ENCODE measurements at regions not wholly inside any gene's neighbourhood (a gene's known extent, or its start where the extent isn't known, plus 50 kb on each side); places are given as distances from the start of the nearest gene placed in this dataset.

- H3K4ac ChIP-seq (replicated peaks; ENCODE audit: insufficient read length, low read depth, low read length): no peak overlapping the region
- ChIA-PET CTCF (ENCODE audit: partially characterized antibody) (interaction anchor here (1.0 kb wide), 1 partner anchor 289 kb away, joined by 3 read pairs; no protein-coding TSS in a partner anchor), POLR2A (ENCODE audit: partially characterized antibody) (no interaction called here)
- H3K23me2 ChIP-seq (ENCODE audit: low read depth, low read length): no peaks in the 10 kb centered on the region
- H3K79me2 ChIP-seq (ENCODE audit: control insufficient read depth in 1 of 2, insufficient read depth in 2 of 2, low read length in 2 of 2): no peaks in the 10 kb centered on the region
- H3K56ac ChIP-seq (replicated peaks; ENCODE audit: insufficient read length, low read depth, low read length): no peak overlapping the region
- peaks cover 5 to 10% of the 10 kb centered on the region in 2 experiments; a peak in 2 of 4 replicates for H3K9me3 ChIP-seq (ENCODE audit: insufficient read depth in 2 of 2, low read depth in 1 of 2, low read length in 1 of 2)
- no peak overlapping the region for H3K18ac ChIP-seq (ENCODE audit: extremely low read depth, low read length)
- H3K4me2 ChIP-seq (ENCODE audit: insufficient read depth in 1 of 2, low read depth in 2 of 2, low read length in 2 of 2): no peak overlapping the region
- no peak overlapping the region for H3K9ac ChIP-seq (replicated peaks in 1 of 4; ENCODE audit: extremely low read depth in 1 of 4, low read depth in 3 of 4, low read length in 3 of 4)
- H2AFZ ChIP-seq (ENCODE audit: low read length): no peak overlapping the region
- no peak overlapping the region for H2AK5ac ChIP-seq (ENCODE audit: low read depth, low read length)
- no peak overlapping the region for H2BK20ac ChIP-seq (ENCODE audit: low read length)
- WGBS, 2 experiments (ENCODE audit: extremely low coverage in 1 of 2, insufficient coverage in 1 of 2, insufficient read length in 1 of 2, insufficient replicate concordance in 2 of 2, low coverage in 1 of 2, low lambda C conversion rate in 2 of 2, missing lambda C conversion rate in 1 of 2): 100% methylated on average over 1 of the region's 1 CpG; no CpG with 5 or more reads in 1 of the 2 experiments
- TF ChIP-seq CTCF (IDR thresholded peaks at IDR 0.05; ENCODE audit: control extremely low read depth in 1 of 3, insufficient read depth in 1 of 3, low read depth in 1 of 3, low read length in 3 of 3): peak in 1 of 3 experiments; percentile 18; a peak in 1 of 4 replicates
- peak; percentile 41 to 53 for TF ChIP-seq RAD21 (IDR thresholded peaks at IDR 0.05 in 1 of 2, conservative IDR thresholded peaks at IDR 0.05 in 1 of 2; ENCODE audit: low read depth in 2 of 2, low read length in 2 of 2)
- TF ChIP-seq SRF (IDR thresholded peaks at IDR 0.05; ENCODE audit: low read depth, low read length): no peak
- TF ChIP-seq TCF12 (IDR thresholded peaks at IDR 0.05; ENCODE audit: low read depth, low read length): no peak
- no peak for TF ChIP-seq TAF7 (optimal IDR thresholded peaks at IDR 0.05; ENCODE audit: borderline replicate concordance, low read depth, low read length)
- H4K5ac ChIP-seq (ENCODE audit: insufficient read length, low read depth, low read length): no peak overlapping the region
- no peaks in the 10 kb centered on the region for H3K27me3 ChIP-seq (replicated peaks in 1 of 4; ENCODE audit: control insufficient read depth in 3 of 4, extremely low read depth in 1 of 4, insufficient read depth in 3 of 4, low read length in 3 of 4)
- no peak overlapping the region for H2BK12ac ChIP-seq (ENCODE audit: low read depth, low read length)
- peaks cover 0 to 5% (median under 1%) of the 10 kb centered on the region in 4 experiments; a peak in 3 of 8 replicates for H3K36me3 ChIP-seq (ENCODE audit: control insufficient read depth in 2 of 4, insufficient read depth in 4 of 4, low read length in 3 of 4)
- H3K14ac ChIP-seq (ENCODE audit: insufficient read length): no peak overlapping the region
- no peak for DNase-seq (ENCODE audit: low read depth in 1 of 2, low spot score in 2 of 2)
- no peak for FAIRE-seq
- H4K20me1 ChIP-seq (replicated peaks in 1 of 2; ENCODE audit: control insufficient read depth in 1 of 2, insufficient read depth in 2 of 2, low read length in 2 of 2): no peaks in the 10 kb centered on the region
- no peak overlapping the region for H3K4me3 ChIP-seq (ENCODE audit: extremely low read depth in 1 of 4, insufficient read depth in 2 of 4, low read depth in 3 of 4, low read length in 4 of 4)
- H4K8ac ChIP-seq (ENCODE audit: extremely low read depth, insufficient read depth, low read length): no peak overlapping the region
- no peak overlapping the region for H2BK120ac ChIP-seq (replicated peaks; ENCODE audit: low read depth, low read length)
- H3K4me1 ChIP-seq (replicated peaks in 1 of 4; ENCODE audit: control insufficient read depth in 3 of 4, insufficient read depth in 4 of 4, low read length in 3 of 4): no peaks in the 10 kb centered on the region
- H2BK5ac ChIP-seq (ENCODE audit: low read depth, low read length): no peak overlapping the region
- H3K79me1 ChIP-seq (ENCODE audit: low read depth, low read length): no peaks in the 10 kb centered on the region
- H3K27ac ChIP-seq (ENCODE audit: low read depth, low read length): no peak overlapping the region
- H3K23ac ChIP-seq (ENCODE audit: insufficient read length): no peak overlapping the region
- no peak overlapping the region for H4K91ac ChIP-seq (replicated peaks; ENCODE audit: insufficient read length, low read length)
- H2BK15ac ChIP-seq (ENCODE audit: low read length): no peak overlapping the region
These were observed 322.6 kb upstream of the MAOA start for GRCh38 chrX:43333543-43333942.
